PC-9 (cell line): ENCODE measurements at regions not wholly inside any gene's neighbourhood (a gene's known extent, or its start where the extent isn't known, plus 50 kb on each side); places are given as distances from the start of the nearest gene placed in this dataset.

Experiments used
- BruUV-seq: library from RNA; stranded (reverse); fragments of 400-500 nt; replicated peaks from 2 replicates; lab custom pipeline; 2021; lab: Mats Ljungman, UMichigan
- CTCF ChIA-PET: fragments of 300-600 bp; sonication (Branson Sonifier 250); formaldehyde crosslinking; loops from one replicate; lab custom pipeline; 2022; ENCODE audit warnings: antibody characterized with exemption; lab: Charles Lee
- POLR2A ChIA-PET: fragments of 300-600 bp; sonication (Branson Sonifier 250); formaldehyde crosslinking; loops from one replicate; lab custom pipeline; 2022; ENCODE audit warnings: antibody characterized with exemption; ENCODE audit not compliant: unreplicated experiment; lab: Charles Lee
- DNase-seq, 2 experiments: peaks; one replicate each; pipeline versions ENCODE4 v3.0.0 to v3.0.0-alpha.2; 2015 to 2022; ENCODE audit warnings: mixed read lengths in 1 of 2
- H2AFZ ChIP-seq: fragments of 200-600 bp; sonication (generic); 2 replicates; pipeline ENCODE4 v1.8.1; 2017; ENCODE audit warnings: antibody characterized with exemption
- H3F3A ChIP-seq: fragments of 200-600 bp; sonication (generic); 2 replicates; pipeline ENCODE4 v1.8.1; 2017; ENCODE audit warnings: antibody characterized with exemption, mild to moderate bottlenecking, low read depth; ENCODE audit not compliant: insufficient read depth
- H3K27ac ChIP-seq: fragments of 200-600 bp; sonication (generic); 2 replicates; pipeline ENCODE4 v1.6.1; 2016; ENCODE audit warnings: mixed run types
- H3K27me3 ChIP-seq: fragments of 200-600 bp; sonication (generic); 2 replicates; pipeline ENCODE4 v1.6.1; 2016; ENCODE audit warnings: low read depth, mixed run types; ENCODE audit not compliant: insufficient read depth
- H3K36me3 ChIP-seq: fragments of 200-600 bp; sonication (generic); 2 replicates; pipeline ENCODE4 v1.6.1; 2016; ENCODE audit warnings: low read depth, mixed run types
- H3K4me1 ChIP-seq: fragments of 200-600 bp; sonication (generic); replicated peaks from 2 replicates; pipeline ENCODE4 v1.6.1; 2016; ENCODE audit warnings: mixed run types; ENCODE audit not compliant: insufficient read depth
- H3K4me2 ChIP-seq: fragments of 200-600 bp; sonication (generic); 2 replicates; pipeline ENCODE4 v1.6.1; 2017; ENCODE audit warnings: mixed run types
- H3K4me3 ChIP-seq: fragments of 200-600 bp; sonication (generic); 2 replicates; pipeline ENCODE4 v1.6.1; 2016; ENCODE audit warnings: mixed run types
- H3K79me2 ChIP-seq: fragments of 200-600 bp; sonication (generic); 2 replicates; pipeline ENCODE4 v1.6.1; 2017; ENCODE audit warnings: low read depth, mixed run types
- H3K9me2 ChIP-seq: fragments of 200-600 bp; sonication (generic); 2 replicates; pipeline ENCODE4 v1.8.1; 2017; ENCODE audit warnings: mild to moderate bottlenecking; ENCODE audit not compliant: insufficient read depth
- H3K9me3 ChIP-seq: fragments of 200-600 bp; sonication (generic); 2 replicates; pipeline ENCODE4 v1.8.1; 2016; ENCODE audit warnings: low read depth; ENCODE audit not compliant: insufficient read depth
- H4K20me1 ChIP-seq: fragments of 200-600 bp; sonication (generic); 2 replicates; pipeline ENCODE4 v1.8.1; 2017; ENCODE audit not compliant: insufficient read depth
- CTCF ChIP-seq: fragments of 200-600 bp; sonication (generic); conservative IDR thresholded peaks from 2 replicates; pipeline ENCODE4 v1.6.1; 2017; ENCODE audit warnings: mixed run types, antibody characterized with exemption, mild to moderate bottlenecking, moderate library complexity
- EZH2 ChIP-seq: fragments of 200-600 bp; sonication (generic); IDR thresholded peaks from 2 replicates; pipeline ENCODE4 v1.8.0; 2017; ENCODE audit warnings: antibody characterized with exemption, low read depth
- intact Hi-C: fragments of 100-400 bp; cut with micrococcal nuclease; formaldehyde crosslinking; loops from one replicate; pipeline ENCODE4 v1.10.0; 2022; ENCODE audit not compliant: unreplicated experiment

DNA sequence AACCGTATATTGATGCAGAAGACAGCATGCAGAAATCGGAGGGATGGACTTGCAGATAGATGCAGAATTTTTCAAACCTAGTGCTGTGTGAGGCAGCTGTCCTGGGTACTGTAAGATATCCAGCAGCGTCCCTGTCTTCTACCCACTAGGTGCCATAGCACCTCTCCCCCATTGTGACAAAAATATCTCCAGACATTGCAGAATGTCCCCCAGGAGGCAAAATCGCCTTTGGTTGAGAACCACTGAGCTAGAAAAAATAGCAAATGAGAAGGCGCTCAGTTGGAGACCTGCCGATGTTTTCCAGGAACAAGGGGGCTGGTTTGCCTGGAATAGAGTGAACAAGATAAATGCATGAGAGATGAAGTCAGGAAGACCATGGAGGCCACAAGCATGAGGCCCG, 67.9 kb upstream of the TMEM132D start:
- TF ChIP-seq CTCF (no peak), EZH2 (no peak)

GRCh38 chr12:129973236-129973961, 69.6 kb upstream of the TMEM132D start:
- CTCF ChIA-PET, result no interaction called here
- DNase-seq, result no peak
- Histone ChIP-seq H3K27me3 (peaks cover 7% of the 10 kb centered on the region; the same call in 1 of the 2 replicates), H3K27ac (no peak overlapping the region), H4K20me1 (no peaks in the 10 kb centered on the region), H3K4me1 (no peaks in the 10 kb centered on the region), H3K4me2 (no peak overlapping the region), H3K9me2 (no peaks in the 10 kb centered on the region), H3K79me2 (no peaks in the 10 kb centered on the region), H2AFZ (no peak overlapping the region), H3K4me3 (no peak overlapping the region), H3K9me3 (no peaks in the 10 kb centered on the region), H3F3A (no peaks in the 10 kb centered on the region), H3K36me3 (no peaks in the 10 kb centered on the region)
- intact Hi-C loops, result no loop called here
- TF ChIP-seq EZH2, result no peak
- TF ChIP-seq CTCF, result no peak
- BruUV-seq, result no TSS peak
- POLR2A ChIA-PET, result no interaction called here

More for the DNA sequence above, 67.9 kb upstream of the TMEM132D start:
- Histone ChIP-seq H3K9me2 (no peaks in the 10 kb centered on the region), H3K79me2 (no peaks in the 10 kb centered on the region), H3K27ac (no peak overlapping the region), H3F3A (no peaks in the 10 kb centered on the region), H2AFZ (no peak overlapping the region), H3K4me3 (no peak overlapping the region), H4K20me1 (no peaks in the 10 kb centered on the region), H3K4me1 (no peaks in the 10 kb centered on the region), H3K4me2 (no peak overlapping the region), H3K27me3 (peaks cover 7% of the 10 kb centered on the region; the same call in 1 of the 2 replicates), H3K9me3 (no peaks in the 10 kb centered on the region), H3K36me3 (no peaks in the 10 kb centered on the region)
- DNase-seq, result no peak
- intact Hi-C loops, result no loop called here
- POLR2A ChIA-PET, result no interaction called here
- CTCF ChIA-PET, result no interaction called here
- BruUV-seq, result no TSS peak

DNA sequence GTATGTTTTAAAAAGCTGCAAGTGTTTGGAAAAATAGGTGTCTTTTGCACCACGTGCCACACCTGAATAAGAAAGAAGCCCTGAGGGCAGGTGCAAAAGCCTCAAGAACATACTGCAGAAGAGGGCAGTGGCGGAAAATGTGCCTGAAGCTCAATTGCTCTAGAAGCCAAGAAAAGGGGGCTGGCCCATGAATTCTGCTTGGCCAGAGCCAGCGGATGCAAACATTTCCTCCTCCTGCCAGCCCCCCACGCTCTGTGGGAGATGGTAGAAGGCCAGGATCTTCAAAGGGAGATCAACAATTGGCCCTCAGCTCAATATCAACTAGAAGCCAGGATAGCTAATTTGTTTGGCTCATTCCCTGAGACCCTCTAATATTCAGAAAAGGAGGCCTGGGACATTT, 80.3 kb upstream of the TMEM132D start:
- Histone ChIP-seq H3K4me3 (no peak overlapping the region), H2AFZ (no peak overlapping the region), H3K27ac (no peak overlapping the region), H3K9me3 (no peaks in the 10 kb centered on the region), H3K4me2 (no peak overlapping the region), H3K79me2 (no peaks in the 10 kb centered on the region), H3K36me3 (no peaks in the 10 kb centered on the region), H3K9me2 (no peaks in the 10 kb centered on the region), H3K4me1 (no peaks in the 10 kb centered on the region), H3K27me3 (no peaks in the 10 kb centered on the region), H4K20me1 (no peaks in the 10 kb centered on the region), H3F3A (no peaks in the 10 kb centered on the region)
- ChIA-PET CTCF (no interaction called here), POLR2A (no interaction called here)
- intact Hi-C loops, result no loop called here
- no TSS peak for BruUV-seq
- no peak for TF ChIP-seq CTCF
- TF ChIP-seq EZH2, result no peak
- DNase-seq, result no peak
